Ishikawa (cell line): ENCODE measurements at regions not wholly inside any gene's neighbourhood (a gene's known extent, or its start where the extent isn't known, plus 50 kb on each side); places are given as distances from the start of the nearest gene placed in this dataset.

Experiments used
- CEBPB ChIP-seq: IDR thresholded peaks from 2 replicates; pipeline ENCODE4 v1.6.1; 2012
- CREB1 ChIP-seq: IDR thresholded peaks from 2 replicates; pipeline ENCODE4 v1.6.1; 2012; ENCODE audit warnings: low read depth
- EGR1 ChIP-seq: IDR thresholded peaks from 2 replicates; pipeline ENCODE4 v1.6.1; 2012
- EP300 ChIP-seq: IDR thresholded peaks from 2 replicates; pipeline ENCODE4 v1.6.1; 2012; ENCODE audit warnings: borderline replicate concordance
- FOXM1 ChIP-seq: IDR thresholded peaks from 2 replicates; pipeline ENCODE4 v1.6.1; 2012; ENCODE audit warnings: low read depth, borderline replicate concordance
- MAX ChIP-seq: IDR thresholded peaks from 2 replicates; pipeline ENCODE4 v1.6.1; 2012
- NFIC ChIP-seq: IDR thresholded peaks from 2 replicates; pipeline ENCODE4 v1.6.1; 2012
- RAD21 ChIP-seq: IDR thresholded peaks from 2 replicates; pipeline ENCODE4 v1.6.1; 2012; ENCODE audit warnings: low read depth
- REST ChIP-seq: IDR thresholded peaks from 2 replicates; pipeline ENCODE4 v1.6.1; 2012; ENCODE audit warnings: low read depth, mild to moderate bottlenecking
- TAF1 ChIP-seq: IDR thresholded peaks from 2 replicates; pipeline ENCODE4 v1.6.1; 2012; ENCODE audit warnings: low read depth, mild to moderate bottlenecking
- TCF12 ChIP-seq: IDR thresholded peaks from 2 replicates; pipeline ENCODE4 v1.6.1; 2012; ENCODE audit warnings: low read depth
- TEAD4 ChIP-seq: IDR thresholded peaks from 2 replicates; pipeline ENCODE4 v1.6.1; 2012
- YY1 ChIP-seq: IDR thresholded peaks from 2 replicates; pipeline ENCODE4 v1.6.1; 2012; ENCODE audit warnings: low read depth
- ZBTB7A ChIP-seq: IDR thresholded peaks from 2 replicates; pipeline ENCODE4 v1.6.1; 2012; ENCODE audit warnings: low read depth
- TF ChIP-seq, protein P1 (sequence below): IDR thresholded peaks from 2 replicates; pipeline ENCODE4 v1.6.1; 2012

DNA sequence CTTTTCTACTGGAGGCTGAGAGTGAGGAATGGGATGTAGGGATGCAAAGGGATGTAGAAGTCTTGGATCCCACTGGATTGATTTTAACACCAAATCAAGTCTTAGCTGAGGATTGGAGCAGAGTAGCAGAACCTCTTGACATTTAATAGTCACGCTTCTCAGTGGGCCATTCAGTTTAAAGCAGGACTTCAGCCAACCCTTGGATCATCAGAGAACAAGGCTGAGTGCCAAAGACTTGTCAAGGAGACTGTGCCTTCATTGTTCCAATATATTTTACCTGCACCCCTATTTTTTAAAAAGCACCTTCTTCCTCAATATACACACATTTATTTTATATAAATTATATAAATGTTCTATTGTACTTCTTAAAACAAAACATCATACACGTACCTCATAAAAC, 242.4 kb upstream of the ST6GAL2 start:
- TF ChIP-seq TAF1 (no peak), EGR1 (no peak), ZBTB7A (no peak), TEAD4 (no peak), EP300 (no peak), RAD21 (no peak), CEBPB (no peak), YY1 (no peak), TCF12 (no peak), CREB1 (no peak), NFIC (no peak), MAX (no peak), REST (no peak), FOXM1 (no peak)
- TF ChIP-seq, protein P1, sequence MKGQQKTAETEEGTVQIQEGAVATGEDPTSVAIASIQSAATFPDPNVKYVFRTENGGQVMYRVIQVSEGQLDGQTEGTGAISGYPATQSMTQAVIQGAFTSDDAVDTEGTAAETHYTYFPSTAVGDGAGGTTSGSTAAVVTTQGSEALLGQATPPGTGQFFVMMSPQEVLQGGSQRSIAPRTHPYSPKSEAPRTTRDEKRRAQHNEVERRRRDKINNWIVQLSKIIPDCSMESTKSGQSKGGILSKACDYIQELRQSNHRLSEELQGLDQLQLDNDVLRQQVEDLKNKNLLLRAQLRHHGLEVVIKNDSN = no peak

DNA sequence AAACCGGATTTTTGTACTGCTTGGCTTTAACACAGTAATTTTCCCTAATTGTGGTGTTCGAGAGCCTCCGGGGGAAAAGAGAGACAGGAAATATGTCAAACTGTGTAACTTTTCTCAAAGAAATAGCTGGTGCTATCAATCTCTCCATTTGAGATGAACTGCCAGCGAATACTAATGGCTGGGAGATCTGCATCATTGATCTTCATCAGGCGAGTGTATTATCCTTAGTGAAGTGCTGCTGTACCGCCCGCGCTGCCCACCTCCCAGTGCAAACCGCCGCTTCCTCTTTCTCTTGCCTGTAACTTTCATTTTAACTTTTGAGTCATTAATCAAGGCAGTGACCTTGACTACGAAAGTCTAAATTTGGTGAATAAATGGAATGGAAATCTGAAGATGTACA, 246.1 kb upstream of the ST6GAL2 start:
- TF ChIP-seq REST (no peak), NFIC (no peak), YY1 (no peak), MAX (no peak), FOXM1 (no peak), EP300 (no peak), ZBTB7A (no peak), CREB1 (no peak), RAD21 (no peak), CEBPB (no peak), TEAD4 (no peak)
- TF ChIP-seq, protein P1 = no peak

GRCh38 chr2:107132746-107133145, 246.8 kb upstream of the ST6GAL2 start:
- TF ChIP-seq TCF12 = no peak
- no peak for TF ChIP-seq EP300
- TF ChIP-seq CEBPB = no peak
- TF ChIP-seq, protein P1 = no peak

DNA sequence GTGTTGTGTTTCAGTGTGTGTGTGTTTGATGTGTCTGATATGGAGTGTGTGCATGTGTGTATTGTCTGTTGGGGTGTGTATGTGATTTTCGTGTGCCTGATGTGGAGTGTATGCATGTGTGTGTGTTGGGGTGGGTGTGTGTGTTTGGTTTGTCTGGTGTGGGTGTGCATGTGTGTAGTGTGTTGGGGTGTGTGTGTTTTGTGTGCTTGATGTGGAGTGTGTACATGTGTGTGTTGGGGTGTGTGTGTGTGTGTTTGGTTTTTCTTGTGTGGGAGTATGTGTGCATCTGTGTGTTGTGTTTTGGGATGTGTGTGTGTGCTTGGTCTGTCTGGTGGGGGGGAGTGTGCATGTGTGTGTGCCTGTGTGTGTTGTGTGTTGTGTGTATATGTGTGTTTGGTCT, 247.4 kb upstream of the ST6GAL2 start:
- TF ChIP-seq YY1 (no peak), EP300 (no peak), TEAD4 (no peak), NFIC (no peak), TCF12 (no peak), CEBPB (no peak), RAD21 (no peak), ZBTB7A (no peak), CREB1 (no peak), MAX (no peak), FOXM1 (no peak), REST (no peak), TAF1 (no peak), EGR1 (no peak)
- TF ChIP-seq, protein P1 = no peak
